ENCODE measurements at regions not wholly inside any gene's neighbourhood (a gene's known extent, or its start where the extent isn't known, plus 50 kb on each side); places are given as distances from the start of the nearest gene placed in this dataset.

- H3K27me3 ChIP-seq (ENCODE audit: control insufficient read depth in 1 of 2, insufficient read depth in 2 of 2, low read length in 2 of 2) = no peaks in the 10 kb centered on the region
- H3K9me3 ChIP-seq (ENCODE audit: control insufficient read depth in 2 of 2, low read length in 2 of 2) = no peaks in the 10 kb centered on the region
- H3K4me3 ChIP-seq (ENCODE audit: low read length in 2 of 2) = no peak overlapping the region
- H3K27ac ChIP-seq (ENCODE audit: low read length) = no peak overlapping the region
- no peaks in the 10 kb centered on the region for H3K36me3 ChIP-seq (ENCODE audit: control insufficient read depth in 2 of 2, insufficient read depth in 2 of 2, low read length in 2 of 2)
- H3K9ac ChIP-seq (ENCODE audit: low read length in 2 of 2) = no peak overlapping the region
- no peaks in the 10 kb centered on the region for H3K4me1 ChIP-seq (ENCODE audit: control insufficient read depth, insufficient read depth, low read length)
Measured at GRCh38 chr16:64136314-64136713, 985.5 kb downstream of the CDH11 start.

DNA sequence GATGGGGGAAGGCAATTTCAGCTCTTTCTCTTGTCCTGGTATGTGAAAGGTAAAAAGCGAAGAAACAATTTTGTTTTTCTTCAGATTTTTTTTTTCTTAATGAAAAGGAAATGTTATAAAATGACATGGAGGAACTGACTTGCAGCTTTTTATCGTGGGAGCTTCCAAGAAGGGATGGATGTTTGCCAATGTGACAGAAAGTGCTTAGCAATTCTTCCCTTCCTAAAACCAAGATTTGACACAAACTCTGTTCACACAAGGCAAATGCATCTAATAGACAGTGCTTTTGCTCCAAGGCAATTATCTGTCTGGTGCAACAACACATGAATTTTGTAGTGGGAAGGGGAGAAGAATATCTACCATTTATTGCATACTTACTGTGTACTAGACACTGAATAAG is 988.5 kb downstream of the CDH11 start:
- H3K4me3 ChIP-seq (ENCODE audit: low read length in 2 of 2) = no peak overlapping the region
- H3K9ac ChIP-seq (ENCODE audit: low read length in 2 of 2) = no peak overlapping the region
- H3K4me1 ChIP-seq (ENCODE audit: control insufficient read depth, insufficient read depth, low read length) = no peaks in the 10 kb centered on the region
- no peaks in the 10 kb centered on the region for H3K36me3 ChIP-seq (ENCODE audit: control insufficient read depth in 2 of 2, insufficient read depth in 2 of 2, low read length in 2 of 2)
- no peaks in the 10 kb centered on the region for H3K9me3 ChIP-seq (ENCODE audit: control insufficient read depth in 2 of 2, low read length in 2 of 2)
- H3K27me3 ChIP-seq (ENCODE audit: control insufficient read depth in 1 of 2, insufficient read depth in 2 of 2, low read length in 2 of 2) = no peaks in the 10 kb centered on the region
- no peak overlapping the region for H3K27ac ChIP-seq (ENCODE audit: low read length)

DNA sequence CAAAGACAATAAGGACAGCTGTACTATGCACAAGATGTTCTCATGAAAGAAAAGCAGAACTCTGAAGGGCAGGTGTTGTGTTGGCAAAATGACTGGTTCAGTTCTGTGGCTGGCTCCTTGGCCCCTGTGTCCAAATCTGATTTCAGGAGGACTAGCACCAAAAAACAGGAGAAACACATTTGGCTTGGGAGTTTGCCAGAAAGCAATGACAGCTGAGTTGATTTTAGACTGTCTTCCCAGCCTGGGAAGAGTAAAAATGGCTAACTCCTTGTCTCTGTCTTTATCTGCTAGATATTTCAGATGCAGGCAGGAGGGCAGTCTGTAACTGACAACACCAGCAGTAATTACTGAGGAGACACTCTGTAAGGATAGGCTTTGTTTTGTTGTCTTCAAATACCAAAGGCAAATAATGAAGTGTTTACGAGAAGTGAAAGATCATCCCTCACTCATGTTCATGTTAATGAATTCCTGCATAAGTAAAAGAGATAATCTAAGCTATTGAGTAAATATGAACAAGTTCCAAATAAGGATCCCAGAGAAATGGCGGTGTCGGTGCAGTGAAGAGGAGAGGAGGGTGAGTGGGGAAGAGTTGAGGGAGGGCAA is 989.0 kb downstream of the CDH11 start:
- no peak overlapping the region for H3K27ac ChIP-seq (ENCODE audit: low read length)
- no peaks in the 10 kb centered on the region for H3K4me1 ChIP-seq (ENCODE audit: control insufficient read depth, insufficient read depth, low read length)
- H3K9ac ChIP-seq (ENCODE audit: low read length in 2 of 2) = no peak overlapping the region
- H3K9me3 ChIP-seq (ENCODE audit: control insufficient read depth in 2 of 2, low read length in 2 of 2) = no peaks in the 10 kb centered on the region
- no peak overlapping the region for H3K4me3 ChIP-seq (ENCODE audit: low read length in 2 of 2)
- H3K36me3 ChIP-seq (ENCODE audit: control insufficient read depth in 2 of 2, insufficient read depth in 2 of 2, low read length in 2 of 2) = no peaks in the 10 kb centered on the region
- H3K27me3 ChIP-seq (ENCODE audit: control insufficient read depth in 1 of 2, insufficient read depth in 2 of 2, low read length in 2 of 2) = no peaks in the 10 kb centered on the region

DNA sequence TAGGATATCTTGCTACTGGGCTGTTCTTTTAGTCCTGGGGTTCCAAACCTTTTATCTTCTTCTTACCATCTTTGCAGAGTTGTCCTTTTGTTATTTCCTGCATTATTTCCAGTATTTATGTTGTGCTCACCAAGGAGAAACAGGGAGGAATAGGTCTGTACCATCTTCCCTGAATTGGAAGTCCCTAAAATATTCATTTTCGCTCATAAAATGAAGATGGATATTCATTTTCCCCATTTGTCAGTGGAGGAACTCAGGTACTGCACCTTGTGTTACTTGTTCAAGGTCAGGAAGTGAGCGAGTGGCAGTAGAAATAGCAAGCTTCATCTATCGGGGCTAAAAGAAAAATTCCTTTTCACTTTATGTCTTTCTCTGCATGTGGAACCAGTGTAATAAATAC is 989.7 kb downstream of the CDH11 start:
- Histone ChIP-seq H3K27me3 (ENCODE audit: control insufficient read depth in 1 of 2, insufficient read depth in 2 of 2, low read length in 2 of 2) (no peaks in the 10 kb centered on the region), H3K4me3 (ENCODE audit: low read length in 2 of 2) (no peak overlapping the region), H3K27ac (ENCODE audit: low read length) (no peak overlapping the region), H3K4me1 (ENCODE audit: control insufficient read depth, insufficient read depth, low read length) (no peaks in the 10 kb centered on the region), H3K9ac (ENCODE audit: low read length in 2 of 2) (no peak overlapping the region), H3K36me3 (ENCODE audit: control insufficient read depth in 2 of 2, insufficient read depth in 2 of 2, low read length in 2 of 2) (no peaks in the 10 kb centered on the region), H3K9me3 (ENCODE audit: control insufficient read depth in 2 of 2, low read length in 2 of 2) (no peaks in the 10 kb centered on the region)

GRCh38 chr16:64131423-64131822 is 990.4 kb downstream of the CDH11 start:
- H3K36me3 ChIP-seq (ENCODE audit: control insufficient read depth in 2 of 2, insufficient read depth in 2 of 2, low read length in 2 of 2) = no peaks in the 10 kb centered on the region

DNA sequence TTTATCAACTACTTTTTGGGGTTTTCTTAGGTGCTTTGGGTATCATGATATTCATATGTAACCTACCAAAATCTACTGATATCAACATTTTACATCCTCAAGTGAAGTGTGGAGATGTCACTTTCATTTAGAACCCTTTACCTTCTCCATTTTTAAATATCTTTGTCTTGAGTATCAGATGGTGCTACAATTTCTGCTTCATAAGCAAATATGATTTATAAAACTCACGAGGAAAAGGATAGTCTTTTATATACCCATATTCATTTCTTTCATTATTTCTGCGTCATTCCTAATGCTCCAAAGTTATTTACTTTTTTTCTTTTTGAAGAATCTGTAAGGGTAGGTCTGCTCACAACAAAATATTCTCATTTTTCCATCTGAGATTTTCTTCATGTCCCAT is 991.7 kb downstream of the CDH11 start:
- no peak overlapping the region for H3K4me3 ChIP-seq (ENCODE audit: low read length in 2 of 2)
- no peaks in the 10 kb centered on the region for H3K4me1 ChIP-seq (ENCODE audit: control insufficient read depth, insufficient read depth, low read length)
- no peak overlapping the region for H3K9ac ChIP-seq (ENCODE audit: low read length in 2 of 2)
- no peak overlapping the region for H3K27ac ChIP-seq (ENCODE audit: low read length)
- H3K9me3 ChIP-seq (ENCODE audit: control insufficient read depth in 2 of 2, low read length in 2 of 2) = no peaks in the 10 kb centered on the region
- H3K36me3 ChIP-seq (ENCODE audit: control insufficient read depth in 2 of 2, insufficient read depth in 2 of 2, low read length in 2 of 2) = no peaks in the 10 kb centered on the region
- no peaks in the 10 kb centered on the region for H3K27me3 ChIP-seq (ENCODE audit: control insufficient read depth in 1 of 2, insufficient read depth in 2 of 2, low read length in 2 of 2)

More at GRCh38 chr16:64131423-64131822, 990.4 kb downstream of the CDH11 start:
- Histone ChIP-seq H3K9ac (ENCODE audit: low read length in 2 of 2) (no peak overlapping the region), H3K27ac (ENCODE audit: low read length) (no peak overlapping the region), H3K27me3 (ENCODE audit: control insufficient read depth in 1 of 2, insufficient read depth in 2 of 2, low read length in 2 of 2) (no peaks in the 10 kb centered on the region), H3K9me3 (ENCODE audit: control insufficient read depth in 2 of 2, low read length in 2 of 2) (no peaks in the 10 kb centered on the region), H3K4me3 (ENCODE audit: low read length in 2 of 2) (no peak overlapping the region), H3K4me1 (ENCODE audit: control insufficient read depth, insufficient read depth, low read length) (no peaks in the 10 kb centered on the region)

- H3K27ac ChIP-seq (ENCODE audit: low read length) = no peak overlapping the region
- no peak overlapping the region for H3K9ac ChIP-seq (ENCODE audit: low read length in 2 of 2)
- H3K4me1 ChIP-seq (ENCODE audit: control insufficient read depth, insufficient read depth, low read length) = no peaks in the 10 kb centered on the region
- no peak overlapping the region for H3K4me3 ChIP-seq (ENCODE audit: low read length in 2 of 2)
- no peaks in the 10 kb centered on the region for H3K36me3 ChIP-seq (ENCODE audit: control insufficient read depth in 2 of 2, insufficient read depth in 2 of 2, low read length in 2 of 2)
- H3K27me3 ChIP-seq (ENCODE audit: control insufficient read depth in 1 of 2, insufficient read depth in 2 of 2, low read length in 2 of 2) = no peaks in the 10 kb centered on the region
- no peaks in the 10 kb centered on the region for H3K9me3 ChIP-seq (ENCODE audit: control insufficient read depth in 2 of 2, low read length in 2 of 2)
Measured at GRCh38 chr16:64122177-64122576, 999.7 kb downstream of the CDH11 start.

GRCh38 chr16:64121473-64121872 is 1000.4 kb downstream of the CDH11 start:
- Histone ChIP-seq H3K4me1 (ENCODE audit: control insufficient read depth, insufficient read depth, low read length) (no peaks in the 10 kb centered on the region), H3K27ac (ENCODE audit: low read length) (no peak overlapping the region), H3K9ac (ENCODE audit: low read length in 2 of 2) (no peak overlapping the region), H3K36me3 (ENCODE audit: control insufficient read depth in 2 of 2, insufficient read depth in 2 of 2, low read length in 2 of 2) (no peaks in the 10 kb centered on the region), H3K4me3 (ENCODE audit: low read length in 2 of 2) (no peak overlapping the region), H3K27me3 (ENCODE audit: control insufficient read depth in 1 of 2, insufficient read depth in 2 of 2, low read length in 2 of 2) (no peaks in the 10 kb centered on the region), H3K9me3 (ENCODE audit: control insufficient read depth in 2 of 2, low read length in 2 of 2) (no peaks in the 10 kb centered on the region)

DNA sequence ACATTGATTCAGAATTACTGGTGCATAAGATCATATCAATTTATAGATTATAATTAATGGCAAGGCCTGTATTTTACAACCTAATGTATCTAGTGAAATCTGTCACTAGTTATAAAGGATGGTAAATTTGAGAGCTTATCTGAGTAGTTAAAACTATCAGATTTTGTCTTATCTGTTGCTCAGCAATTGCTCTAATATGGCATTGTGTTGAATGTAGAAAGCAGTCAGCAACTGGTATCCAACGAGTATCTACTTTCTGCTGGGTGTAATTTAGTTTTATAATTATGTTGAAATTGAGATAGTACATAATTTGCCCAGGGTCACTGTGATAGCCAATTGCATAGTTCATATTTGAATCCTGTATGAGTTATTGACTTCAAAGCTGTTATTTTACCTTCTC is 1005.7 kb downstream of the CDH11 start:
- H3K9ac ChIP-seq (ENCODE audit: low read length in 2 of 2) = no peak overlapping the region

GRCh38 chr16:64109241-64109640 is 1012.6 kb downstream of the CDH11 start:
- H3K9me3 ChIP-seq (ENCODE audit: control insufficient read depth in 2 of 2, low read length in 2 of 2) = no peaks in the 10 kb centered on the region
- no peak overlapping the region for H3K4me3 ChIP-seq (ENCODE audit: low read length in 2 of 2)
- no peaks in the 10 kb centered on the region for H3K36me3 ChIP-seq (ENCODE audit: control insufficient read depth in 2 of 2, insufficient read depth in 2 of 2, low read length in 2 of 2)
- no peaks in the 10 kb centered on the region for H3K27me3 ChIP-seq (ENCODE audit: control insufficient read depth in 1 of 2, insufficient read depth in 2 of 2, low read length in 2 of 2)
- no peak overlapping the region for H3K9ac ChIP-seq (ENCODE audit: low read length in 2 of 2)
- no peak overlapping the region for H3K27ac ChIP-seq (ENCODE audit: low read length)
- H3K4me1 ChIP-seq (ENCODE audit: control insufficient read depth, insufficient read depth, low read length) = no peaks in the 10 kb centered on the region

More for the DNA sequence above, 1005.7 kb downstream of the CDH11 start:
- Histone ChIP-seq H3K27me3 (ENCODE audit: control insufficient read depth in 1 of 2, insufficient read depth in 2 of 2, low read length in 2 of 2) (no peaks in the 10 kb centered on the region), H3K4me3 (ENCODE audit: low read length in 2 of 2) (no peak overlapping the region), H3K36me3 (ENCODE audit: control insufficient read depth in 2 of 2, insufficient read depth in 2 of 2, low read length in 2 of 2) (no peaks in the 10 kb centered on the region), H3K9me3 (ENCODE audit: control insufficient read depth in 2 of 2, low read length in 2 of 2) (no peaks in the 10 kb centered on the region), H3K4me1 (ENCODE audit: control insufficient read depth, insufficient read depth, low read length) (no peaks in the 10 kb centered on the region), H3K27ac (ENCODE audit: low read length) (no peak overlapping the region)

- Histone ChIP-seq H3K9me3 (ENCODE audit: control insufficient read depth in 2 of 2, low read length in 2 of 2) (no peaks in the 10 kb centered on the region), H3K36me3 (ENCODE audit: control insufficient read depth in 2 of 2, insufficient read depth in 2 of 2, low read length in 2 of 2) (no peaks in the 10 kb centered on the region), H3K9ac (ENCODE audit: low read length in 2 of 2) (no peak overlapping the region), H3K27ac (ENCODE audit: low read length) (no peak overlapping the region), H3K4me3 (ENCODE audit: low read length in 2 of 2) (no peak overlapping the region), H3K4me1 (ENCODE audit: control insufficient read depth, insufficient read depth, low read length) (no peaks in the 10 kb centered on the region), H3K27me3 (ENCODE audit: control insufficient read depth in 1 of 2, insufficient read depth in 2 of 2, low read length in 2 of 2) (no peaks in the 10 kb centered on the region)
Measured at GRCh38 chr16:64102654-64103053, 1019.2 kb downstream of the CDH11 start.

Data from stomach smooth muscle (tissue), 2 donors.